Right lobe of liver (tissue), 6 donors: ENCODE measurements at regions not wholly inside any gene's neighbourhood (a gene's known extent, or its start where the extent isn't known, plus 50 kb on each side); places are given as distances from the start of the nearest gene placed in this dataset.

Source experiments
- ATAC-seq, 4 donors: fragments of 200-7000 bp; cut with Tn5 transposase; one replicate each; pipeline ENCODE4 v1.9.1; 2020; ENCODE audit warnings: mild to moderate bottlenecking in 4 of 4, moderate library complexity in 4 of 4
- DNase-seq, 3 donors: peaks; one replicate each; pipeline ENCODE4 v3.0.0-alpha.2; 2020
- H3K27ac ChIP-seq, 3 donors: fragments of 200-600 bp; one replicate each; pipeline ENCODE4 v1.8.0; 2022
- H3K27me3 ChIP-seq, 2 donors: fragments of 200-600 bp; one replicate each; pipeline ENCODE4 v1.8.0; 2022
- H3K36me3 ChIP-seq, 4 donors: fragments of 200-600 bp; sonication (generic) in 1 of 4; one replicate each; pipeline versions ENCODE4 v1.5.1 to v1.8.0; 2017 to 2022; ENCODE audit warnings: control low read depth in 1 of 4
- H3K4me1 ChIP-seq, 4 donors: fragments of 200-600 bp; sonication (generic) in 1 of 4; one replicate each; pipeline versions ENCODE4 v1.5.1 to v1.8.0; 2017 to 2022; ENCODE audit warnings: control low read depth in 1 of 4
- H3K4me3 ChIP-seq, 3 donors: fragments of 200-600 bp; one replicate each; pipeline ENCODE4 v1.8.0; 2022
- H3K9me3 ChIP-seq, 4 donors: fragments of 200-600 bp; sonication (generic) in 1 of 4; one replicate each; pipeline versions ENCODE4 v1.5.1 to v1.8.0; 2017 to 2022; ENCODE audit warnings: control low read depth in 1 of 4
- CTCF ChIP-seq, 4 donors: fragments of 200-600 bp in 3 of 4; fragments of 450-650 bp in 1 of 4; IDR thresholded peaks; one replicate each; pipeline versions ENCODE4 v1.5.1 to v1.8.0; 2016 to 2022; ENCODE audit warnings: antibody characterized with exemption in 4 of 4, mild to moderate bottlenecking in 2 of 4
- POLR2A ChIP-seq: fragments of 450-650 bp; IDR thresholded peaks from one replicate; pipeline ENCODE4 v1.6.1; 2017; ENCODE audit warnings: antibody characterized with exemption, mild to moderate bottlenecking
- WGBS: methylation state at CpG from one replicate; pipeline ENCODE4 v1.1.6; 2018; ENCODE audit warnings: low coverage, low lambda C conversion rate; ENCODE audit not compliant: insufficient coverage; ENCODE audit errors: missing lambda C conversion rate; 5-methylcytosine and 5-hydroxymethylcytosine counted together
- intact Hi-C, 2 donors: fragments of 100-400 bp; cut with DNase I; formaldehyde crosslinking; loops; one replicate each; pipeline versions ENCODE4 v1.11.2 to v1.14.1; 2022
- donor health status: DM: no; HTN: yes; CAD: no.
- donor health status: DM: no; HTN: no; CAD: no.
- donor health status: DM: no; HTN: no; CAD: no.
- donor health status: DM: no; HTN: yes; CAD: no.
- donor health status: DM: no; HTN: yes; CAD: no.

DNA sequence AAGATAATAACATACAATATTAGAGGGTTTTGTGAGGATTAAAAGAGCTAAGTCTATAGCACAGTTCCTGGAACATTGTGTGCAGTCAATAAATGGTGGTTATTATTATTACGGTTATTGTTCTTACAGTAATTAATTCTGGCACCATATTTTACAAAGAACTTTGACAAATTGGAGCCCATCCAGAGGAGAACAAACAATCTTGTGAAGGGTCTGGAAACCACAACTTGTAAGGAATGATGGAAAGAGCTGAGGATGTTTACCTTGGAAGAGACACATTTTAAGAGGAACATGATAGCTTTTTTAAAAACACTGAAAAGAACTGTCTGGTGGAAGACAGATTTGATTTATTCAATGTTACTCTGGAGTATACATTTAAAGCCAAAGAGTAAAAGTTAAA lies 150.5 kb upstream of the KRR1 start:
- WGBS, result 82% methylated on average over 1 of the region's 1 CpG
- Histone ChIP-seq H3K4me1 (peaks cover 0 to 14% (median 3%) of the 10 kb centered on the region in 4 donors), H3K36me3 (no peaks in the 10 kb centered on the region), H3K9me3 (no peaks in the 10 kb centered on the region), H3K27ac (no peak overlapping the region), H3K27me3 (no peaks in the 10 kb centered on the region), H3K4me3 (no peak overlapping the region)
- intact Hi-C loops, result no loop called here
- ATAC-seq (no peak), DNase-seq (no peak)
- TF ChIP-seq CTCF (IDR thresholded peaks at IDR 0.05) (no peak), POLR2A (no peak)

- no peak for DNase-seq
- WGBS, result 78% methylated on average over 3 of the region's 3 CpGs
- Histone ChIP-seq H3K4me1 (peaks cover 0 to 9% (median 0%) of the 10 kb centered on the region in 4 donors), H3K36me3 (no peaks in the 10 kb centered on the region), H3K27ac (no peak overlapping the region), H3K27me3 (no peaks in the 10 kb centered on the region), H3K9me3 (no peaks in the 10 kb centered on the region), H3K4me3 (no peak overlapping the region)
- intact Hi-C loops, result no loop called here
- TF ChIP-seq POLR2A, result no peak
- no peak for TF ChIP-seq CTCF (IDR thresholded peaks at IDR 0.05)
- ATAC-seq, result no peak
Measured at GRCh38 chr12:75660805-75661404, 149.5 kb upstream of the KRR1 start.

GRCh38 chr12:75660107-75660530 lies 148.7 kb upstream of the KRR1 start:
- ATAC-seq (no peak), DNase-seq (no peak)
- Histone ChIP-seq H3K4me3 (no peak overlapping the region), H3K27ac (no peak overlapping the region), H3K36me3 (no peaks in the 10 kb centered on the region), H3K4me1 (peaks cover 0 to under 1% (median 0%) of the 10 kb centered on the region in 4 donors), H3K27me3 (no peaks in the 10 kb centered on the region), H3K9me3 (no peaks in the 10 kb centered on the region)
- intact Hi-C loops, result no loop called here
- 82% methylated on average over 4 of the region's 4 CpGs for WGBS
- TF ChIP-seq CTCF (IDR thresholded peaks at IDR 0.05) (no peak), POLR2A (no peak)

DNA sequence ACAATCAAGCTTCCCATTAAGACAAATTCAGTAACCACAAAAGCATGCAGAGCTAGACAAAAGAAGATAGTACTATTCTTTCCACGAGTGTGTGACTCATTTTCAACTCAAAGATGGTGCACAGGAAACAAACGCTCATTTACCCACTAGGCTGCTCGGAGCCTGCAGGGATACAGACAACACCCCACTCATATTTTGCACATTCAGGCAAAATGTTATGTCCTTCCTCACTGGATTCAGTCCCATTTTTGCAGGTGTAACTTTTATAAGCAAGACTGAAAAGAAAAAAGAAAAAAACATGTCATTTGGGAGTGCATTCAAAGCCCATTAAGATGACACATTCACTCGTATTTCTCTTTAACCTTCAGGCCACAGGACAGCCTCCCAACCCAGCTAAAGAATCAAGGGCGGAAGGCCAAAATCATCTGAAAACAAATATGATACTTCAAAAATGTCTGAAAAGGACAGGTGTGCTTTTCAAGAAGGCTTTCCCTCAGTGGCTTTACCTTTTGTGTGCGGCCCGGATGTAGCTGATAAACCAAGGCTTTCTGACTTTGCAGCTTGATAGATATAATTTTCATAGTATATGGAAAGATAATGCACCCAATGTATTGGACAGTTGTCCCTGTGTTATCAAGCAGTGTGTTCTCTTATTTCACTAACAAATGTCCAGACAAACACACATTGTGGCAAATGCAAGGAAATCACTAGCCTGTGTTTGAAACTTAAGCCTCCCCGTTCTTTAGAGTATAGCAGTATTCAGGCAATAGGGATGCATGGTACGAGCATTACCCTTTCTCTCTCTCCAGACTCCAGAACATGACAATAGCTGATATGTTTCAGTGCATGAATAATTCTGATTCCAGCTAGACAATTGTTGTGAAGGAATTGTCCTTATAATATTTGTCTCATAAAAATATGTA lies 147.8 kb upstream of the KRR1 start:
- Histone ChIP-seq H3K27me3 (no peaks in the 10 kb centered on the region), H3K27ac (no peak overlapping the region), H3K9me3 (no peaks in the 10 kb centered on the region), H3K36me3 (no peaks in the 10 kb centered on the region), H3K4me1 (no peaks in the 10 kb centered on the region), H3K4me3 (no peak overlapping the region)
- peak in 1 of 4 donors; percentile 60 for ATAC-seq
- TF ChIP-seq CTCF (IDR thresholded peaks at IDR 0.05) (no peak), POLR2A (no peak)
- WGBS, result 66% methylated on average over 7 of the region's 9 CpGs
- no peak for DNase-seq
- intact Hi-C loops, result no loop called here
